MM.1S (cell line): ENCODE measurements at regions not wholly inside any gene's neighbourhood (a gene's known extent, or its start where the extent isn't known, plus 50 kb on each side); places are given as distances from the start of the nearest gene placed in this dataset.

Experiments
- DNase-seq: peaks from one replicate; pipeline ENCODE4 v3.0.0-alpha.2; 2015
- H2AFZ ChIP-seq: fragments of 300-600 bp; sonication (generic); 2 replicates; pipeline ENCODE4 v1.6.0; 2016; ENCODE audit warnings: antibody characterized with exemption, low read length
- H3F3A ChIP-seq: fragments of 300-600 bp; sonication (generic); 2 replicates; pipeline ENCODE4 v1.6.1; 2016; ENCODE audit warnings: mild to moderate bottlenecking, antibody characterized with exemption, low read length, moderate library complexity, mixed read lengths; ENCODE audit not compliant: insufficient read depth
- H3K27ac ChIP-seq: fragments of 300-600 bp; sonication (generic); 2 replicates; pipeline ENCODE4 v1.5.1; 2016; ENCODE audit warnings: mild to moderate bottlenecking, low read length
- H3K27me3 ChIP-seq: fragments of 300-600 bp; sonication (generic); replicated peaks from 2 replicates; pipeline ENCODE4 v1.6.0; 2016; ENCODE audit warnings: low read length; ENCODE audit not compliant: insufficient read depth
- H3K36me3 ChIP-seq: fragments of 300-600 bp; sonication (generic); replicated peaks from 2 replicates; pipeline ENCODE4 v1.6.1; 2016; ENCODE audit warnings: mild to moderate bottlenecking, low read length, mixed read lengths; ENCODE audit not compliant: insufficient read depth
- H3K4me1 ChIP-seq: fragments of 300-600 bp; sonication (generic); 2 replicates; pipeline ENCODE4 v1.6.1; 2016; ENCODE audit warnings: low read length, mixed read lengths
- H3K4me2 ChIP-seq: fragments of 300-600 bp; sonication (generic); 2 replicates; pipeline ENCODE4 v1.6.0; 2016; ENCODE audit warnings: low read depth, low read length
- H3K4me3 ChIP-seq: fragments of 300-600 bp; sonication (generic); 2 replicates; pipeline ENCODE4 v1.5.1; 2016; ENCODE audit warnings: low read length, mixed read lengths
- H3K79me2 ChIP-seq: fragments of 300-600 bp; sonication (generic); 2 replicates; pipeline ENCODE4 v1.6.1; 2016; ENCODE audit warnings: mixed run types, low read length, mixed read lengths
- H3K9ac ChIP-seq: fragments of 300-600 bp; sonication (generic); 2 replicates; pipeline ENCODE4 v1.6.1; 2016; ENCODE audit warnings: low read length, mixed read lengths
- H3K9me2 ChIP-seq: fragments of 300-600 bp; sonication (generic); replicated peaks from 2 replicates; pipeline ENCODE4 v1.6.1; 2016; ENCODE audit warnings: mild to moderate bottlenecking, low read length, mixed read lengths; ENCODE audit not compliant: insufficient read depth
- H3K9me3 ChIP-seq: fragments of 300-600 bp; sonication (generic); replicated peaks from 2 replicates; pipeline ENCODE4 v1.6.1; 2016; ENCODE audit warnings: mild to moderate bottlenecking, low read length, mixed read lengths; ENCODE audit not compliant: insufficient read depth
- H4K20me1 ChIP-seq: fragments of 300-600 bp; sonication (generic); 2 replicates; pipeline ENCODE4 v1.6.1; 2016; ENCODE audit warnings: mild to moderate bottlenecking, low read length, moderate library complexity, mixed read lengths; ENCODE audit not compliant: insufficient read depth
- CTCF ChIP-seq: fragments of 300-600 bp; sonication (generic); IDR thresholded peaks from 2 replicates; pipeline ENCODE4 v1.5.1; 2016; ENCODE audit warnings: antibody characterized with exemption, low read length, mixed read lengths
- EZH2 ChIP-seq: fragments of 300-600 bp; sonication (generic); optimal IDR thresholded peaks from 2 replicates; pipeline ENCODE3; 2017; ENCODE audit warnings: low read depth, mild to moderate bottlenecking, antibody characterized with exemption, low read length, mixed read lengths
- EZH2phosphoT487 ChIP-seq: fragments of 300-600 bp; sonication (generic); IDR thresholded peaks from 2 replicates; pipeline ENCODE4 v1.6.1; 2018; ENCODE audit warnings: antibody characterized with exemption, low read length

- no peak overlapping the region for H2AFZ ChIP-seq
- no peak for TF ChIP-seq EZH2phosphoT487
- TF ChIP-seq CTCF: no peak
- TF ChIP-seq EZH2: no peak
- H3K36me3 ChIP-seq: no peaks in the 10 kb centered on the region
- no peaks in the 10 kb centered on the region for H3K9me3 ChIP-seq
- no peak overlapping the region for H3K4me2 ChIP-seq
- H3K27ac ChIP-seq: no peak overlapping the region
- no peak for DNase-seq
- H3K79me2 ChIP-seq: no peaks in the 10 kb centered on the region
- no peaks in the 10 kb centered on the region for H3K27me3 ChIP-seq
- no peaks in the 10 kb centered on the region for H3K4me1 ChIP-seq
- H3K9ac ChIP-seq: no peak overlapping the region
- no peaks in the 10 kb centered on the region for H3K9me2 ChIP-seq
- no peaks in the 10 kb centered on the region for H3F3A ChIP-seq
- no peak overlapping the region for H3K4me3 ChIP-seq
- no peaks in the 10 kb centered on the region for H4K20me1 ChIP-seq
These were observed 335.5 kb downstream of the ADAMTS20 start for GRCh38 chr12:43216490-43216889.

- Histone ChIP-seq H3K9me3 (no peaks in the 10 kb centered on the region), H3K27me3 (no peaks in the 10 kb centered on the region), H3K79me2 (no peaks in the 10 kb centered on the region), H3K9ac (no peak overlapping the region), H3K9me2 (no peaks in the 10 kb centered on the region), H4K20me1 (no peaks in the 10 kb centered on the region), H3K4me1 (no peaks in the 10 kb centered on the region), H3K27ac (no peak overlapping the region), H3K4me2 (no peak overlapping the region), H3K36me3 (no peaks in the 10 kb centered on the region), H2AFZ (no peak overlapping the region), H3F3A (no peaks in the 10 kb centered on the region), H3K4me3 (no peak overlapping the region)
- TF ChIP-seq EZH2 (no peak), CTCF (no peak), EZH2phosphoT487 (no peak)
- no peak for DNase-seq
These were observed 337.8 kb downstream of the ADAMTS20 start for GRCh38 chr12:43214166-43214565.

GRCh38 chr12:43213608-43214007 is 338.4 kb downstream of the ADAMTS20 start:
- Histone ChIP-seq H3K27me3 (no peaks in the 10 kb centered on the region), H3K4me2 (no peak overlapping the region), H3K9ac (no peak overlapping the region), H3K4me3 (no peak overlapping the region), H3K27ac (no peak overlapping the region), H3F3A (no peaks in the 10 kb centered on the region), H4K20me1 (no peaks in the 10 kb centered on the region), H2AFZ (no peak overlapping the region), H3K9me2 (no peaks in the 10 kb centered on the region), H3K9me3 (no peaks in the 10 kb centered on the region), H3K36me3 (no peaks in the 10 kb centered on the region), H3K79me2 (no peaks in the 10 kb centered on the region), H3K4me1 (no peaks in the 10 kb centered on the region)
- DNase-seq: no peak
- TF ChIP-seq EZH2 (no peak), EZH2phosphoT487 (no peak), CTCF (no peak)
